ENCODE measurements at regions not wholly inside any gene's neighbourhood (a gene's known extent, or its start where the extent isn't known, plus 50 kb on each side); places are given as distances from the start of the nearest gene placed in this dataset.

DNA sequence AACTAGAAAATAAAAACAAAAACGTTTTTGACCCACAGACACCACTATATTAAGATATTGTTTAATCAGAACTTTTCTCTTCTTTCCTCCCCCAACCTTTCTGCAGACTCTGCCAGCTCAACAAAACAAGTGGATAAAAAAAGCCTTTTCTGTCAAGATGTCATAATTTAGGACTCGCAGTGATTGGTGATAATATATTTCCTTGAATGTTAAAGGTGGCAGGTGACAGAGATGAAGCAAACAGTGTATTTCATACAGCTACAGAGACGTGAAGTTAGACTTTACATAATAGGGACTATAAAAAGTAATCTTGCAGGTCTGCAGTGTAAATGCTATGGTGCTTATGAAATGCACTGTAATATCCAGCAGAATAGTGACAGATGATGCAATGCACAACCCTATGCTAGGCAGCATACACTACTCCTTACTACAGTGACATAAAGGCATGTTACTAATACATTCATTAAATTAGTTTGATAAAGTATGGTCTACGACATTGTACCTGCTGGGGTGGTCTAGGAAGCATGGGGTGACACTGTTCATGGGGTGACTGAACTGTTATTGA is 326.7 kb upstream of the GRAMD2B start:
- no peak for ATAC-seq
- DNase-seq: no peak
- Histone ChIP-seq H3K9me3 (no peaks in the 10 kb centered on the region), H3K36me3 (no peaks in the 10 kb centered on the region), H3K4me3 (no peak overlapping the region), H3K27me3 (no peaks in the 10 kb centered on the region), H3K27ac (no peak overlapping the region), H3K4me1 (no peaks in the 10 kb centered on the region)
- WGBS, 4 donors: 71 to 79% (median 73%) methylated on average over 4 of the region's 4 CpGs
- TF ChIP-seq, protein P1, sequence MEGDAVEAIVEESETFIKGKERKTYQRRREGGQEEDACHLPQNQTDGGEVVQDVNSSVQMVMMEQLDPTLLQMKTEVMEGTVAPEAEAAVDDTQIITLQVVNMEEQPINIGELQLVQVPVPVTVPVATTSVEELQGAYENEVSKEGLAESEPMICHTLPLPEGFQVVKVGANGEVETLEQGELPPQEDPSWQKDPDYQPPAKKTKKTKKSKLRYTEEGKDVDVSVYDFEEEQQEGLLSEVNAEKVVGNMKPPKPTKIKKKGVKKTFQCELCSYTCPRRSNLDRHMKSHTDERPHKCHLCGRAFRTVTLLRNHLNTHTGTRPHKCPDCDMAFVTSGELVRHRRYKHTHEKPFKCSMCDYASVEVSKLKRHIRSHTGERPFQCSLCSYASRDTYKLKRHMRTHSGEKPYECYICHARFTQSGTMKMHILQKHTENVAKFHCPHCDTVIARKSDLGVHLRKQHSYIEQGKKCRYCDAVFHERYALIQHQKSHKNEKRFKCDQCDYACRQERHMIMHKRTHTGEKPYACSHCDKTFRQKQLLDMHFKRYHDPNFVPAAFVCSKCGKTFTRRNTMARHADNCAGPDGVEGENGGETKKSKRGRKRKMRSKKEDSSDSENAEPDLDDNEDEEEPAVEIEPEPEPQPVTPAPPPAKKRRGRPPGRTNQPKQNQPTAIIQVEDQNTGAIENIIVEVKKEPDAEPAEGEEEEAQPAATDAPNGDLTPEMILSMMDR (IDR thresholded peaks at IDR 0.05): no peak
- TF ChIP-seq POLR2A (IDR thresholded peaks at IDR 0.05): no peak
- intact Hi-C loops (cut with DNase I): loop anchor here in 1 of 10 donors (10.0 kb wide), 1 partner anchor 102 kb away; no protein-coding TSS in a partner anchor

DNA sequence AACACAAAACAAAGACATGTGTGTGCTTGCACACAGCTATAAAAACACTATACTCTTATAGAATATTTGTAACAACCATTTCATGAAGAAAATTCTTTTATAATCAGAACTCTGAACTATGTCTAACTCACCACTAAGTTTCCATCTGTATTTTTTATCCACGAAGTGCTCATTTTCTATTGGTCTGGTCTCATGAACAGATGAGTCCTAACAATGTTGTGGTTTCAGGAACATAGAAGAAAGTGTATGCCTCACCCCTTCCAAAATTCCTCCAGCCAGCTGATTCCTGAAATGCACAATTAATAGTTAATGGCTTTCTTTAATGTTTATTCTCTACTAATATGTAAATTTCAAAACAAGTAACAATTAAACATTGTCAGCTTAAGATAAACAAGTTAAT is 325.3 kb upstream of the GRAMD2B start:
- H3K9me3 ChIP-seq: no peaks in the 10 kb centered on the region
- no peak overlapping the region for H3K4me3 ChIP-seq
- H3K27me3 ChIP-seq: no peaks in the 10 kb centered on the region
- H3K4me1 ChIP-seq: no peaks in the 10 kb centered on the region
- intact Hi-C loops (cut with DNase I): loop anchor here in 1 of 10 donors (10.0 kb wide), 1 partner anchor 103 kb away; no protein-coding TSS in a partner anchor
- no peaks in the 10 kb centered on the region for H3K36me3 ChIP-seq
- DNase-seq: no peak
- 81 to 91% (median 86%) methylated on average over 1 of the region's 1 CpG for WGBS, 4 donors
- no peak for ATAC-seq
- H3K27ac ChIP-seq: no peak overlapping the region
- TF ChIP-seq, protein P1 (IDR thresholded peaks at IDR 0.05): no peak
- no peak for TF ChIP-seq POLR2A (IDR thresholded peaks at IDR 0.05)

DNA sequence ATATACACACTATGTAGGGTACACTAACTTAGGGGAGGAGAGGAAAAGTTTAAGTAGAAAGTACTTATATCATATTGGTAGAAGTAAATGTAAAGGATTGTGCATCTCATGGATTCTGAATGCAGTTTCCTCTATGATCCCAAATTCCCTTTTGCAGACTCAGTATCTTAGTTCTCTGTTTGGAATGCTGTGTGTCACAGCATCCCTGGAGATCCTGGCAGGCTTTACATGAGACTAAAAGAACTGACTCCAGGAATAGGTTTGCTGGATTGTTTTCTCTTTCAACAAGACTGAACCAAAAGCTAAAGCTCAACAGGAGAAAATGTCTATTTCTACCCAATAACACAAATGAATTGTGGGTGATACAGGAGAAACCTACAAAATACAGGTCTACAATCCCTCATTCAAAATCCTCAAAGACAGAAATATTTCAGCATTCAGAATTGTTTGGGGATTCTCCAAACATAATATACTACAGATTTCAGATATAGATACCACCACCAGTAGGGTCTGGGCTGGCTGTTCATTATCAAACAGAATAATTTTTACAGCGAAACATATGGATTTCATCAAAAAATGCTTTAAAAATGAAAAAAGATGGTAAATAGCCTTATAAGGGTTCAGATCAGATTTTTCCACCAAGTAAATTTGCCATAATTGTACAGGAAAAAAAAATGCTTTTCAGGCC is 324.7 kb upstream of the GRAMD2B start:
- WGBS, 4 donors: 84 to 94% (median 87%) methylated on average over 1 of the region's 1 CpG
- no peak for ATAC-seq
- H3K4me3 ChIP-seq: no peak overlapping the region

DNA sequence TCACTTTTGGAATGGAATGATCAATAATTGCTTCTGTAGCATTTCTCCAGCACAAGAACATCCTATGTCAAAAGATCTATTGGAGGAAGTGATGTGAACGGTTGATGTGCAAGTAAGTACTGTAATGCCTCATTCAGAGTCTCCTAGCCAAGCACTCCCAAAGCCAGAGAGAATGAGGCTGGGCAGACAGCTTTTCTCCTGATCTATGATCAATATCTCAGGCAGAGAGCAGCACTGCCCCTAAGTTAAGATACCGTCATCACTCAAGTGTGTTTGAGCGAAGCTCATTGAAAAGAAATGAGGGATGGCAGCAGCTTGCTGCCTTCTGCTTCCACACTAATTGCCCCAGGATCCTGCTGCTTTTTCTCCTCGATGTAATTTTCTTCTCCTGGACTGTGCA is 324.1 kb upstream of the GRAMD2B start:
- H3K4me3 ChIP-seq: no peak overlapping the region
- no peaks in the 10 kb centered on the region for H3K9me3 ChIP-seq
- H3K4me1 ChIP-seq: no peaks in the 10 kb centered on the region
- no peak overlapping the region for H3K27ac ChIP-seq
- no peaks in the 10 kb centered on the region for H3K36me3 ChIP-seq
- intact Hi-C loops (cut with DNase I): loop anchor here in 1 of 10 donors (10.0 kb wide), 1 partner anchor 104 kb away; no protein-coding TSS in a partner anchor
- TF ChIP-seq, protein P1 (IDR thresholded peaks at IDR 0.05): no peak
- no peak for TF ChIP-seq POLR2A (IDR thresholded peaks at IDR 0.05)
- DNase-seq (no peak), ATAC-seq (no peak)
- WGBS, 4 donors: 80 to 84% (median 84%) methylated on average over 4 of the region's 4 CpGs
- H3K27me3 ChIP-seq: no peaks in the 10 kb centered on the region

More for the DNA sequence above, 324.7 kb upstream of the GRAMD2B start:
- H3K27me3 ChIP-seq: no peaks in the 10 kb centered on the region
- H3K36me3 ChIP-seq: no peaks in the 10 kb centered on the region
- DNase-seq: no peak
- TF ChIP-seq POLR2A (IDR thresholded peaks at IDR 0.05): no peak
- TF ChIP-seq, protein P1 (IDR thresholded peaks at IDR 0.05): no peak
- no peak overlapping the region for H3K27ac ChIP-seq
- no peaks in the 10 kb centered on the region for H3K9me3 ChIP-seq
- intact Hi-C loops (cut with DNase I): loop anchor here in 1 of 10 donors (10.0 kb wide), 1 partner anchor 104 kb away; no protein-coding TSS in a partner anchor
- H3K4me1 ChIP-seq: no peaks in the 10 kb centered on the region
